ENCODE measurements at regions not wholly inside any gene's neighbourhood (a gene's known extent, or its start where the extent isn't known, plus 50 kb on each side); places are given as distances from the start of the nearest gene placed in this dataset.

- WGBS, 2 donors = 65 to 70% methylated on average over 16 of the region's 16 CpGs
- TF ChIP-seq POLR2A (IDR thresholded peaks at IDR 0.05) (no peak), CTCF (IDR thresholded peaks at IDR 0.05) (no peak)
- Histone ChIP-seq H3K4me3 (replicated peaks in 1 of 3) (no peak overlapping the region), H3K27ac (no peak overlapping the region), H3K4me1 (no peaks in the 10 kb centered on the region), H3K9me3 (no peaks in the 10 kb centered on the region), H3K27me3 (no peaks in the 10 kb centered on the region), H3K36me3 (no peaks in the 10 kb centered on the region)
- no peak for DNase-seq
- intact Hi-C loops (cut with DNase I) = no loop called here
Measured at GRCh38 chr16:86292171-86292775, 218.1 kb upstream of the FOXF1 start.

- H3K27me3 ChIP-seq = no peaks in the 10 kb centered on the region
- DNase-seq = no peak
- no peaks in the 10 kb centered on the region for H3K9me3 ChIP-seq
- no peak overlapping the region for H3K27ac ChIP-seq
- no peaks in the 10 kb centered on the region for H3K36me3 ChIP-seq
- no peaks in the 10 kb centered on the region for H3K4me1 ChIP-seq
- no peak overlapping the region for H3K4me3 ChIP-seq (replicated peaks in 1 of 3)
- intact Hi-C loops (cut with DNase I) = no loop called here
- no peak for TF ChIP-seq CTCF (IDR thresholded peaks at IDR 0.05)
- TF ChIP-seq POLR2A (IDR thresholded peaks at IDR 0.05) = no peak
- 84% methylated on average over 8 of the region's 8 CpGs for WGBS, 2 donors
Measured at GRCh38 chr16:86292942-86293341, 217.4 kb upstream of the FOXF1 start.

GRCh38 chr16:86293906-86294305 lies 216.4 kb upstream of the FOXF1 start:
- Histone ChIP-seq H3K36me3 (no peaks in the 10 kb centered on the region), H3K4me3 (replicated peaks in 1 of 3) (no peak overlapping the region), H3K27me3 (no peaks in the 10 kb centered on the region), H3K27ac (no peak overlapping the region), H3K4me1 (no peaks in the 10 kb centered on the region), H3K9me3 (no peaks in the 10 kb centered on the region)
- 70 to 81% methylated on average over 16 of the region's 16 CpGs for WGBS, 2 donors
- intact Hi-C loops (cut with DNase I) = no loop called here
- no peak for DNase-seq
- no peak for TF ChIP-seq CTCF (IDR thresholded peaks at IDR 0.05)
- no peak for TF ChIP-seq POLR2A (IDR thresholded peaks at IDR 0.05)

- 33 to 55% methylated on average over 5 to 13 of the region's 16 CpGs for WGBS, 2 donors
- H3K36me3 ChIP-seq = no peaks in the 10 kb centered on the region
- H3K4me1 ChIP-seq = no peaks in the 10 kb centered on the region
- H3K27me3 ChIP-seq = no peaks in the 10 kb centered on the region
- H3K4me3 ChIP-seq (replicated peaks in 1 of 3) = no peak overlapping the region
- intact Hi-C loops (cut with DNase I) = no loop called here
- H3K27ac ChIP-seq = no peak overlapping the region
- no peak for DNase-seq
- TF ChIP-seq POLR2A (IDR thresholded peaks at IDR 0.05) (no peak), CTCF (IDR thresholded peaks at IDR 0.05) (no peak)
- no peaks in the 10 kb centered on the region for H3K9me3 ChIP-seq
Measured at GRCh38 chr16:86294535-86295196, 215.7 kb upstream of the FOXF1 start.

- intact Hi-C loops (cut with DNase I) = no loop called here
- Histone ChIP-seq H3K27me3 (no peaks in the 10 kb centered on the region), H3K9me3 (no peaks in the 10 kb centered on the region), H3K4me3 (replicated peaks in 1 of 3) (no peak overlapping the region), H3K36me3 (no peaks in the 10 kb centered on the region), H3K4me1 (no peaks in the 10 kb centered on the region), H3K27ac (no peak overlapping the region)
- DNase-seq = no peak
- 40 to 62% methylated on average over 5 to 10 of the region's 10 CpGs for WGBS, 2 donors
- TF ChIP-seq CTCF (IDR thresholded peaks at IDR 0.05) = no peak
- TF ChIP-seq POLR2A (IDR thresholded peaks at IDR 0.05) = no peak
Measured at GRCh38 chr16:86296256-86296655, 214.1 kb upstream of the FOXF1 start.
